CD4-positive, alpha-beta T cell treated with Interleukin-17A for 1 hour (primary cell): ENCODE measurements at regions not wholly inside any gene's neighbourhood (a gene's known extent, or its start where the extent isn't known, plus 50 kb on each side); places are given as distances from the start of the nearest gene placed in this dataset.

Experiments used
- DNase-seq: peaks from one replicate; pipeline ENCODE4 v3.0.0-alpha.2; 2020

- DNase-seq = no peak
Observed at GRCh38 chr11:131195661-131196517, 174.5 kb upstream of the NTM start.

- no peak for DNase-seq
Observed at GRCh38 chr11:131198161-131199014, 172.0 kb upstream of the NTM start.

- DNase-seq = no peak
Observed at GRCh38 chr11:131199015-131199280, 171.5 kb upstream of the NTM start.

- no peak for DNase-seq
Observed at GRCh38 chr11:131201674-131202073, 168.7 kb upstream of the NTM start.

- no peak for DNase-seq
Observed at GRCh38 chr11:131203040-131203439, 167.4 kb upstream of the NTM start.

GRCh38 chr11:131204282-131204681 is 166.1 kb upstream of the NTM start:
- no peak for DNase-seq

- no peak for DNase-seq
Observed at GRCh38 chr11:131204765-131205380, 165.5 kb upstream of the NTM start.

GRCh38 chr11:131206671-131207070 is 163.7 kb upstream of the NTM start:
- DNase-seq = no peak

GRCh38 chr11:131207901-131208300 is 162.5 kb upstream of the NTM start:
- DNase-seq = no peak

- no peak for DNase-seq
Observed at GRCh38 chr11:131217313-131218310, 152.8 kb upstream of the NTM start.

- DNase-seq = no peak
Observed at GRCh38 chr11:131218542-131218941, 151.9 kb upstream of the NTM start.

- no peak for DNase-seq
Observed at GRCh38 chr11:131219646-131220045, 150.8 kb upstream of the NTM start.

- DNase-seq = no peak
Observed at GRCh38 chr11:131223198-131223991, 147.0 kb upstream of the NTM start.

- DNase-seq = no peak
Observed at GRCh38 chr11:131228378-131228777, 142.0 kb upstream of the NTM start.

- DNase-seq = no peak
Observed at GRCh38 chr11:131229221-131229620, 141.2 kb upstream of the NTM start.

- DNase-seq = no peak
Observed at GRCh38 chr11:131231317-131231940, 139.0 kb upstream of the NTM start.

- no peak for DNase-seq
Observed at GRCh38 chr11:131232261-131232660, 138.2 kb upstream of the NTM start.

GRCh38 chr11:131234221-131234620 is 136.2 kb upstream of the NTM start:
- DNase-seq = no peak

GRCh38 chr11:131235328-131236298 is 134.8 kb upstream of the NTM start:
- DNase-seq = no peak

GRCh38 chr11:131240421-131240820 is 130.0 kb upstream of the NTM start:
- DNase-seq = no peak
